Panc1 (cell line): ENCODE measurements at regions not wholly inside any gene's neighbourhood (a gene's known extent, or its start where the extent isn't known, plus 50 kb on each side); places are given as distances from the start of the nearest gene placed in this dataset.

ENCODE experiments used
- ATAC-seq: fragments of 200-7000 bp; cut with Tn5 transposase; 2 replicates; pipeline ENCODE4 v1.9.1; 2020; ENCODE audit warnings: mild to moderate bottlenecking, moderate library complexity
- BruUV-seq: library from RNA; stranded (reverse); fragments of 400-500 nt; replicated peaks from 2 replicates; lab custom pipeline; 2021; lab: Mats Ljungman, UMichigan
- CTCF ChIA-PET: fragments of 300-600 bp; sonication (Branson Sonifier 250); formaldehyde crosslinking; loops from one replicate; lab custom pipeline; 2022; ENCODE audit warnings: antibody characterized with exemption; lab: Charles Lee
- POLR2A ChIA-PET: fragments of 300-600 bp; sonication (Branson Sonifier 250); formaldehyde crosslinking; loops from one replicate; lab custom pipeline; 2022; ENCODE audit warnings: antibody characterized with exemption; lab: Charles Lee
- DNase-seq: peaks from one replicate; pipeline ENCODE4 v3.0.0-alpha.2; 2010; ENCODE audit warnings: low read depth, low spot score
- H3K27ac ChIP-seq: 2 replicates; pipeline ENCODE4 v1.5.1; 2011; ENCODE audit warnings: mild to moderate bottlenecking, low read length, inconsistent platforms
- H3K27me3 ChIP-seq: fragments of 200-500 bp; sonication (Bioruptor generic); 2 replicates; pipeline ENCODE4 v1.6.0; 2014; ENCODE audit warnings: low read length, inconsistent platforms; ENCODE audit not compliant: control insufficient read depth, insufficient read depth
- H3K36me3 ChIP-seq: fragments of 200-500 bp; sonication (Bioruptor generic); 2 replicates; pipeline ENCODE4 v1.5.1; 2014; ENCODE audit warnings: inconsistent platforms, mild to moderate bottlenecking, low read length, moderate library complexity; ENCODE audit not compliant: control insufficient read depth, insufficient read depth
- H3K4me1 ChIP-seq: 2 replicates; pipeline ENCODE4 v1.5.1; 2011; ENCODE audit warnings: inconsistent platforms, mild to moderate bottlenecking, low read length, moderate library complexity; ENCODE audit not compliant: control insufficient read depth, insufficient read depth
- H3K4me3 ChIP-seq, 2 experiments: 2 replicates each; pipeline ENCODE4 v1.5.1; 2011 to 2012; ENCODE audit warnings: low read depth in 2 of 2, low read length in 2 of 2, mild to moderate bottlenecking in 2 of 2, inconsistent platforms in 1 of 2, moderate library complexity in 1 of 2
- H3K9me3 ChIP-seq: fragments of 200-500 bp; sonication (Bioruptor generic); 2 replicates; pipeline ENCODE4 v1.5.1; 2014; ENCODE audit warnings: low read depth, mild to moderate bottlenecking, inconsistent platforms, low read length, moderate library complexity; ENCODE audit not compliant: control insufficient read depth, insufficient read depth
- CTCF ChIP-seq: fragments of 450-650 bp; IDR thresholded peaks from 2 replicates; pipeline ENCODE4 v1.5.1; 2017; ENCODE audit warnings: mild to moderate bottlenecking
- POLR2AphosphoS5 ChIP-seq: IDR thresholded peaks from 2 replicates; pipeline ENCODE4 v1.6.1; 2012; ENCODE audit warnings: mild to moderate bottlenecking, low read depth, low read length, moderate library complexity
- REST ChIP-seq, 2 experiments: IDR thresholded peaks; 2 replicates each; pipeline ENCODE4 v1.6.1; 2011 to 2012; ENCODE audit warnings: low read depth in 2 of 2, control low read depth in 1 of 2, low read length in 1 of 2, mild to moderate bottlenecking in 1 of 2, moderate library complexity in 1 of 2; ENCODE audit not compliant: insufficient read depth in 1 of 2
- SIN3A ChIP-seq: IDR thresholded peaks from 2 replicates; pipeline ENCODE4 v1.6.1; 2012; ENCODE audit warnings: low read depth, mild to moderate bottlenecking, low read length, moderate library complexity, borderline replicate concordance; ENCODE audit not compliant: insufficient read depth
- TCF7L2 ChIP-seq: IDR thresholded peaks from 2 replicates; pipeline ENCODE4 v1.6.1; 2011; ENCODE audit warnings: mild to moderate bottlenecking, low read depth, low read length, inconsistent platforms
- in situ Hi-C: cut with HindIII; loops from 2 replicates; pipeline ENCODE4 v1.10.0; 2016; ENCODE audit warnings: low sequenced_read_pairs, low pct_unique_long_range_greater_than_20kb
- intact Hi-C: fragments of 100-400 bp; cut with micrococcal nuclease; formaldehyde crosslinking; loops from one replicate; pipeline ENCODE4 v1.10.0; 2022; ENCODE audit not compliant: unreplicated experiment

DNA sequence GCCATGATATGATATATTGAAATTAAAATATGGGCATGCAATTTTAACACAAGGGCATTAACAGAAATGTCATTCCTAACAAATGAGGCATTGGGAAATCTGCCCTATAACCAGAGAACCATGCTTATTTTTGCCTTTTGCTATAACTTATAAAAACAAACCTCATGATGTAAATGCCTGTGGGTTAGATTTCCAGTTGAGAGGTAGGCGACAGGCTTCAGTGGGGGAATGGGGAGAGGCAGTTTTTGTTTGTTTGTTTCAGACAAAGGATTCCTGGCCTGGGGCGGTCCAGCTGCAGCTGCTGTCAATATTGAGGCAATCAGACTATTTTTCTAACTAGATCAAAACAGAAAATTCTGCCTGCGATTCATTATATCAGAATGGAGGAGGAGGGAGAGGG, 490.4 kb upstream of the CFAP20DC start:
- Histone ChIP-seq H3K9me3 (no peaks in the 10 kb centered on the region), H3K4me1 (no peaks in the 10 kb centered on the region), H3K27me3 (no peaks in the 10 kb centered on the region), H3K27ac (no peak overlapping the region), H3K36me3 (no peaks in the 10 kb centered on the region), H3K4me3 (no peak overlapping the region)
- ChIA-PET POLR2A (no interaction called here), CTCF (no interaction called here)
- intact Hi-C loops (loop anchor here (10.0 kb wide), 1 partner anchor 325 kb away; no protein-coding TSS in a partner anchor), in situ Hi-C loops (no loop called here)
- TF ChIP-seq SIN3A (no peak), POLR2AphosphoS5 (no peak)
- ATAC-seq (no peak), DNase-seq (no peak)
- BruUV-seq, result no TSS peak

DNA sequence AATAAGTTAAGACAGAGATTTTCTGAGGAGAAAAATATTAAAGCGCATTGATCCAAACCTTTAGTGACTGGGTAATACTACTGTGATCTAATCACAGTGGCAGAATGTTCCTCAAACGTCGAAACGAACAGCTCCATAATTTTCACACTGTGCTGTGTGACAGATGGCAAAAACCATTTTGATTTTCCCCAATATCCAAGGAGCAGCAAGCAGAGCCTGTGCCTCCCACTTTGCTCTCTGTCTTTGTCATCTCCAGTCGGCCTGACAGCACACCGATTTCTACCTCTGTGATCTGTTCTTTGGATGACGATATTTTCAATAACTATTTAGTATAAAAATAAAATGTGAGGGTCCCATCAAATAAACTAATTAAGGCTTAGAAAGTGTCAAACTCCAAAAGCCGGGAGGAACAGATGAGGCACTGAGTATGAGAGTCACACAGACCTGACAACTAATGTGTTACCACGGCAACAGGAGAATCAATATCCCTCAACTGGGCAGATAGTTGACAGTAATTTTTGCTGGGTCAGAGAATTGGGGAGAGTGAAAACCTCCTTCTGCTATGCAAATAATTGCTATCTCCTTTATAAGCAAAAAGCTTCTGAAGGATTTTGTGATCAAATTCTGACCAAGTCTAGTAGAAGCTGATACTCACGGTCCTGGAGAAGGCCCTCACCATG, 489.1 kb upstream of the CFAP20DC start:
- no peak for DNase-seq
- ChIA-PET CTCF (no interaction called here), POLR2A (no interaction called here)
- no peak for ATAC-seq
- BruUV-seq, result no TSS peak
- Histone ChIP-seq H3K4me3 (no peak overlapping the region), H3K27ac (no peak overlapping the region), H3K9me3 (no peaks in the 10 kb centered on the region), H3K4me1 (no peaks in the 10 kb centered on the region), H3K36me3 (no peaks in the 10 kb centered on the region), H3K27me3 (no peaks in the 10 kb centered on the region)
- no peak for TF ChIP-seq CTCF
- no peak for TF ChIP-seq POLR2AphosphoS5
- no peak for TF ChIP-seq REST (IDR thresholded peaks at IDR 0.05; ENCODE audit: insufficient read depth in 1 of 2, low read depth in 2 of 2, low read length in 1 of 2)
- TF ChIP-seq SIN3A, result no peak
- no peak for TF ChIP-seq TCF7L2
- intact Hi-C loops, result no loop called here
- in situ Hi-C loops, result no loop called here

DNA sequence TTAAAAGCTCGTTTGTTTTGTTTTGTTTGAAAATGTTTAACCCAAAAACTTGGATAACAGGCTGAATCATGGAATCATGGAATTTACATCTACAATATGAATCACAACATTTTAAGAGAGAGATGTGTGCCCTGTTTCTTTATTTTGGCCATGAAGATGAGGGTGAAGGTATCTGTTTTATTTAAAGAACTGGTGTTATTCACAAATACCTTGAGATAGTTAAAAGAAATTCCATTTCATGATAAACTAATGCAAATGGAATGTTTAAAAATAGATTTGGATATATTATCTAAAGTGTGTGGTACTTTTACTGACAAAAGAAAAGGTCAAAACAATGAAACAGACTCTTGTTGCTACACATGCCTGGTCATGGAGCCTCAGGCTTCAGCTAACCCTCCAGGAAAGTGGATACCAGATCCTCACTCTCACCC, 486.0 kb upstream of the CFAP20DC start:
- no peak for TF ChIP-seq TCF7L2
- TF ChIP-seq CTCF, result no peak
- no peak for TF ChIP-seq SIN3A
- TF ChIP-seq POLR2AphosphoS5, result no peak
- TF ChIP-seq REST (IDR thresholded peaks at IDR 0.05; ENCODE audit: insufficient read depth in 1 of 2, low read depth in 2 of 2, low read length in 1 of 2), result no peak
- H3K4me3 ChIP-seq, result no peak overlapping the region
- no peaks in the 10 kb centered on the region for H3K27me3 ChIP-seq
- H3K4me1 ChIP-seq, result no peaks in the 10 kb centered on the region
- DNase-seq, result no peak
- POLR2A ChIA-PET, result no interaction called here
- in situ Hi-C loops, result no loop called here
- intact Hi-C loops, result no loop called here
- H3K36me3 ChIP-seq, result no peaks in the 10 kb centered on the region
- ATAC-seq, result no peak
- CTCF ChIA-PET, result no interaction called here
- H3K9me3 ChIP-seq, result no peaks in the 10 kb centered on the region
- H3K27ac ChIP-seq, result no peak overlapping the region
- BruUV-seq, result no TSS peak
